HG02943 (cell line): ENCODE measurements at regions not wholly inside any gene's neighbourhood (a gene's known extent, or its start where the extent isn't known, plus 50 kb on each side); places are given as distances from the start of the nearest gene placed in this dataset.

Source experiments
- ATAC-seq: cut with Tn5 transposase; IDR thresholded peaks from one replicate; pipeline ENCODE4 v1.9.1; 2021; ENCODE audit warnings: mild to moderate bottlenecking, low read depth, moderate library complexity; ENCODE audit not compliant: unreplicated experiment

- no peak for ATAC-seq
These were observed 1398.3 kb upstream of the CDH6 start for GRCh38 chr5:29795096-29795652.

GRCh38 chr5:29794141-29794787 is 1399.2 kb upstream of the CDH6 start:
- no peak for ATAC-seq

GRCh38 chr5:29790281-29790680 is 1403.2 kb upstream of the CDH6 start:
- no peak for ATAC-seq

- ATAC-seq, result no peak
These were observed 1413.1 kb upstream of the CDH6 start for GRCh38 chr5:29780401-29780800.

GRCh38 chr5:29779141-29779540 is 1414.3 kb upstream of the CDH6 start:
- ATAC-seq, result no peak

- no peak for ATAC-seq
These were observed 1416.1 kb upstream of the CDH6 start for GRCh38 chr5:29777373-29777772.

- ATAC-seq, result no peak
These were observed 1422.5 kb upstream of the CDH6 start for GRCh38 chr5:29770936-29771335.

GRCh38 chr5:29769474-29769873 is 1424.0 kb upstream of the CDH6 start:
- no peak for ATAC-seq

- ATAC-seq, result no peak
These were observed 1434.5 kb upstream of the CDH6 start for GRCh38 chr5:29758986-29759421.

GRCh38 chr5:29750453-29750852 is 1443.0 kb upstream of the CDH6 start:
- ATAC-seq, result no peak

GRCh38 chr5:29744618-29745017 is 1448.9 kb upstream of the CDH6 start:
- ATAC-seq, result no peak

GRCh38 chr5:29720954-29721353 is 1472.5 kb upstream of the CDH6 start:
- no peak for ATAC-seq

- no peak for ATAC-seq
These were observed 1474.3 kb upstream of the CDH6 start for GRCh38 chr5:29719171-29719570.

- ATAC-seq, result no peak
These were observed 1478.3 kb upstream of the CDH6 start for GRCh38 chr5:29715167-29715566.

- no peak for ATAC-seq
These were observed 1490.6 kb upstream of the CDH6 start for GRCh38 chr5:29702875-29703274.

GRCh38 chr5:29701600-29701999 is 1491.9 kb upstream of the CDH6 start:
- ATAC-seq, result no peak

GRCh38 chr5:29697785-29698414 is 1495.6 kb upstream of the CDH6 start:
- no peak for ATAC-seq

- ATAC-seq, result no peak
These were observed 1496.2 kb upstream of the CDH6 start for GRCh38 chr5:29697278-29697677.

GRCh38 chr5:29672678-29673077 is 1520.8 kb upstream of the CDH6 start:
- no peak for ATAC-seq

- ATAC-seq, result no peak
These were observed 1530.6 kb upstream of the CDH6 start for GRCh38 chr5:29662876-29663275.

GRCh38 chr5:29654954-29655353 is 1538.5 kb upstream of the CDH6 start:
- no peak for ATAC-seq

- ATAC-seq, result no peak
These were observed 1544.2 kb upstream of the CDH6 start for GRCh38 chr5:29649321-29649720.
